ENCODE measurements at regions not wholly inside any gene's neighbourhood (a gene's known extent, or its start where the extent isn't known, plus 50 kb on each side); places are given as distances from the start of the nearest gene placed in this dataset.

- TF ChIP-seq ATF2 (IDR thresholded peaks at IDR 0.05; ENCODE audit: low read length) (no peak), CBX5 (IDR thresholded peaks at IDR 0.05; ENCODE audit: low read depth, low read length) (no peak), RBBP5 (IDR thresholded peaks at IDR 0.05; ENCODE audit: borderline replicate concordance, low read depth, low read length) (no peak), SP2 (IDR thresholded peaks at IDR 0.05; ENCODE audit: low read length) (no peak), PHF8 (conservative IDR thresholded peaks at IDR 0.05; ENCODE audit: low read depth, low read length) (no peak)
- TF ChIP-seq, protein P1, sequence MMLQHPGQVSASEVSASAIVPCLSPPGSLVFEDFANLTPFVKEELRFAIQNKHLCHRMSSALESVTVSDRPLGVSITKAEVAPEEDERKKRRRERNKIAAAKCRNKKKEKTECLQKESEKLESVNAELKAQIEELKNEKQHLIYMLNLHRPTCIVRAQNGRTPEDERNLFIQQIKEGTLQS (IDR thresholded peaks at IDR 0.05; ENCODE audit: insufficient read depth, low read depth, low read length), result no peak
These were observed 50.8 kb upstream of the RAP2C start (continued) for GRCh38 chrX:132270021-132270420.
